Germinal center (tissue), 1 donor: ENCODE measurements at regions not wholly inside any gene's neighbourhood (a gene's known extent, or its start where the extent isn't known, plus 50 kb on each side); places are given as distances from the start of the nearest gene placed in this dataset.
"Not testable (repeated sequence)": the region's sequence is repeated elsewhere in the genome, so short reads cannot be mapped to it uniquely, and the experiment has no call there.

Experiments
- DNase-seq: peaks from one replicate; pipeline ENCODE4 v3.0.0; 2012; ENCODE audit warnings: mixed read lengths, low spot score

DNA sequence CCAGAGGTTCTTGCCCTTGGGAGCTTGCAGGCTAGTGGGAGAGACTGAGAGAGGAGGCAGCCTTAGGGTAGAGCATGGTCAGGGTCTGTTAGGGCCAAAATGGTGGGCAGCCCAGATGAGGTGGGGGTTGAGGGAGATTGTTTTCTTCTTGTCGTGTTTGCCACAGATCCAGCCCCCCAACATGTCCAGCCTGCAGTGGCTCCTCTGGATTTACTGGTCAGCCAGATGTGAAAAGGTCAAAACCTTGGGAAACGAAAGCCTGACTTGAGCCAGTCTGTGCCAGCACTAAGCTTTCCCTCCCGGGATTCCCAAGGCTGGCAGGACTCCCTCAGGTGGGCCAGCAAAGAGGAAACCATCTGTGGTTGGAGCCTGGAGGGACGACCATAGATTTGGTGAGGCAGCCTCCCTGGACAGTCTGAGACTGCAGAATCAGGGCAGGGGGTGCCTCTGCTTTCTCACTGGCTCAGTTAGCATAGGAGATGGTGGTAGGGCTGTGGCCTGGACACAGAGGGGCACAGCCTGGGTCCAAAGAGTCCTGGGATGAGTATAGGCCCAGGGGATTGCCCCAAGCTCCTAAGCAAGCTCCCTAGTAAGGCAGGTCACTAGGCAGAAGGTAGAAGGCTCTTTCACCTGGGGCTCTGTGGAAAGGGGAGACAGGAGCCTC, 51.2 kb upstream of the PRR23C start:
- DNase-seq = no peak

DNA sequence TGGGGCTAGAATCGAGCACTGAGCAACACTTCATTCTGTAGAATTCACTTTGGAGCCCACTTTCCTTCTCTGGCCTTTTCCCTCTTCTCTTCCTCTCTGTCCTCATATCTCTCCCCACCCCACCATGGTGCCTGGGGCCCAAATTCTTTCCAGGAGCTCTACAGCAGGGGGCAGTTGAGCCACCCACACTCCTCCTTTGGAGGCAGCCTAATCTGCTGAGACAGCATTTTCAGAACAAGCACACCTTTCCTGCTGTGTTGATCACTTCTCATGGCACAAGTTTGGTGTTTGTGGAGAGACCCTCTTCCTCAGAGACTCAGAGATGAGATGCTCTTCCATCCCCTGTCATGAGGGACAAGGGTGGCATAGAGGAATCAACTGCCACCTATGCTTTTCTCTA, 52.0 kb upstream of the PRR23C start:
- DNase-seq = no peak

DNA sequence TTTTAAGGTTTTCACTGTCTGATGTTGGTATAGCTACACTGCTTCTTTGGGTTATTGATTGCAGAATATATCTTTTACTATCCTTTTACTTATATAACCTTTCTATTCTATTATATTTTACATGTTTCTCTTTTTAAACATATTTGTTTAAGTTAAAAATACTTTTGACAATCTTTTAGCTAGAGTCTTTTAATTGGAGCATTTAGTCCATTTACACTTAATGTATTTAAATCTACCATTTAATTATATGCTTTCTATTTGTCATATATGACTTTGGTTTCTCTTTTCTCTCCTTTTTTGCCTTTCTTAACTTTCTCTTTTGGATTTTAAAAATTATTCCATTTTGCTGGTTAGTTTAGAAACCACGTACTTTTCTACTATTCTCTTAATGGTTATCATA, 53.7 kb upstream of the PRR23C start:
- DNase-seq = no peak

DNA sequence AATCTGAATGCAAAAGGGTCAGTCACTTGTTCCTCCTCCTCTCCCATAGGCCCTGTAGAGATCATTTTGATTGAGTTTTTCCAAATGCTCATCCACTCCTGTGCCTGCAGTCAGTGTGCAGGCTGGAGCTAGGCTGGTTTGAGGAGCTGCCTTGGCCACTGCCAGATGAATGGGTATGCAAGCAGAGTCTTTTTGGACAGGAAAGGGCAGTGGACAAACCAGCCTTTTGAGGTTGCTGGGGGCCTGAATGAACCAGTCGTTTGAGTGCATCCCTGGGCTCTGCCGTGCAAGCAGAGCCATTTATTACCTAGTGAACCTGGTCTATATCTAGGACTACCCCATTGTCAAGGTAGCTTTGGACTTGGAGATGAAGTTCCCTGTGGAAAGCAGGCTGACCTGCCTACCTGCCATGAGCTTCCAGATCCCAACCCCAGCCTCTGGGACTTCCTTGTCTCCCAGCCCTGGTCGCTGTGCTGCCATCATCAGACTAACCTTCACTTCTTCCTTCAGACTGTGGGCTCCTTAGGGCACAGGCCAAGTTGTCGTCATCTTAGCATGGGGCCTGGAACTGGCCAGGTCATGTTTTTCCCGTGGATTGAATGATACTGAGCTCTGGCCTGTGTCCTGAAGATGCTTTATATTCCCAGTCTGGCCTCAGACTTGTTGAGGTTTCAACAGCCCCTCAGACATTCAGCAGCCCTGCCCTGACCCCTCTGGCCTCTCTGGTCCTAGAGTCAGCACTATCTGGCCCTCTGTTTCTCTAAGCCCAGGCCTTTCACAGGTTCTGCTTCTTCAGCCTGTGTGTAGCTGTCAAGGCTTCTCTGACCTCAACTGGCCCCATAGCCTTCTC, 55.5 kb upstream of the PRR23C start:
- DNase-seq = no peak

DNA sequence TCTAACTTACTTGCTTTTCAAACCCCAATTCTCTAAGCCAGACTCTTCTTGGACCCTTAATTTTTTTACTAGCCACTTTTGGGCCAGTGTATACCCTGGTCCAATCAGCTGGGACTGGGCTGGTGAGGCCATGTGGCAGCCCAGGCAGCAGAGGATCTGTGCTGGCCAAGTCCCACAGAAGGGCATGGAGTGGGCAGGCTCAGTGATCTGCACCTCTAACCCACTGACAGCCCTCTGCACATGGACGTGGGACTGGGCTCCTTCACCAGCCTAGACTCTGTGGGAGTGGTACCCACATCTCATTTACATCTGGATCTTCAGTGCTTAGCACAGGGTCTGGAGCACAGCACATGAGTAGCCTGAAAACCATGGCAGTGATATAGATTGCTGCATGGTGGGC, 56.1 kb upstream of the PRR23C start:
- no peak for DNase-seq

DNA sequence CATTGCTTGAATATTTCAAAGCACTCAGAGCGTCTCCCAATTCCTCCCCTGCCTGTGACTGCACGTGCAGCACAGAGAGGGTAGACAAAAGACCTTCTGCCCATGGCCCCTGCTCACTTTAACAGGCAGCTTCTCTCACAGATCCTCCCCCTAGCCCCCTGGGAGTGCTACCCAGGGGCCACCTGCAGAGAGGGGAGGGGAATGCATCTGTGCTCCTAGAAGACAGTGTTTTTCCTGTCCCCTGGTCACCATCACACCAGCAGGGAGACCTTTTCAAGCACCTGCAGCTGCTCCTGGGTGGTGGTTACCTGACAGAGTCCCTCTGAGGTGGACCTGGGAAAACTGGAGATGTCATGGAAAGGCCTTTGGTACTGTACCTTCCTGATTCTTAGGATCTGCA, 56.7 kb upstream of the PRR23C start:
- no peak for DNase-seq

DNA sequence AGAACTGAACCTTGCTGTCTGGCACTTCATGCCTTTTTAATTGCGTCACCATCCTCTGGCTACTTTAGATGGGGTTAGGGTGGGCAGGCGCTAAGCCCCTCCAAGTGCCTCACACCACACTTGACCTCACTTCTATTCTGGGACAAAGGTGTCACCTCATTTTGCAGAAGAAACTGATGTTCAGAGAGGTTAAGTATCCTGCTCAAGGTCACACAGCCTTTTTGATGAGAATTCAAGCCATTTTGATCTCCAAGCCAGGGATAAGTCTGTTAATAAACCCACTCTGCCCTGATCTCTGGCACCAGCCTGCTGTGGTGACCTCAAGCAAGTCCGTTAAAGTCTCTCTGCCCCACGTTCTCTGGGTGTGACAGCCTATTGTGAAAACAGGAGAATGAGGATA, 58.8 kb upstream of the PRR23C start:
- no peak for DNase-seq

DNA sequence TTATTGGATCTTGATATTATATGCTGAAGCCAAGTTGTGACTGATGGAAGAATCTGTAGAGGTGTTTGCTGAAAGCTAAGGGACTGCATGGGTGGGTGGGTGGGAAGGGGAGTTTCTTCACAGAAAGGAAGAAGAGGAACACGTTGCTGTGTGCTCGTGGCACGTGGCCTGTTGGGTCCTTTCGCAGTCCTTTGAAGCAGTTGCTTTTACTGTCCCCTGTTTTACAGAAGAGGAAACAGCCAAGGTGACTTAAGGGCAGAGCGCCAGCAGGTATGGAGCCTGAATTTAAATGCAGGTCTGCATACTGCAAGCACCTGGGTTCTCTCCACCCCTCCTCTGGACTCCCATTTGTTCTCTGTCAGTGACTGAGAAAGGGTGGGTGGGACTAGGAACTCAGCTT, 59.4 kb upstream of the PRR23C start:
- DNase-seq = no peak

DNA sequence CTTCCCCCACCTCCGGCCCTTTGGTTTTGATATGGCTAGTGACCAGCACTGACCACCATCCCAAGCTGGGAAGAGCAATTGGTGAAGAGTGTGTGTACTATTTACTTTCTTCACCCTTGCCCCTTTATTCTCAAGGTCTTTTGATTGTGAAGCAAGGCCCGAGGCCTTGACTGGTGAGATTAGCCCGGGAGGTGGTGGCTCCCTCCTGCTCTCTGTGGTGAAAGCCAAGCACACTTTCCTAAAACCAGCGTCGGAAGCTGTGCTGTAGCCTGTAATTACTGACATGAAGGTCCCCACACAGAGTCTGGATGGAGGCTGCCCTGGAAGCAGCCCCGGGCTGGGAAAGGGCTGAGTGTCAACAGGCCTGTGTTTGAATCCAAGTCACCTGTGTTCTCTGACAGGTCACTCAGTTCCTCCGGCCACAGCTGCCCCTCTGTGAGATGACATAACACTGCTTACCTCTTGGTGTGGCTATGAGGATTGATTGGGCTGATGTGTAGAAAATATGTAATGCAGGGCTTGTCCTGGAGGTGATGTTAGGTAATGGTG, 60.5 kb upstream of the PRR23C start:
- DNase-seq = no peak

DNA sequence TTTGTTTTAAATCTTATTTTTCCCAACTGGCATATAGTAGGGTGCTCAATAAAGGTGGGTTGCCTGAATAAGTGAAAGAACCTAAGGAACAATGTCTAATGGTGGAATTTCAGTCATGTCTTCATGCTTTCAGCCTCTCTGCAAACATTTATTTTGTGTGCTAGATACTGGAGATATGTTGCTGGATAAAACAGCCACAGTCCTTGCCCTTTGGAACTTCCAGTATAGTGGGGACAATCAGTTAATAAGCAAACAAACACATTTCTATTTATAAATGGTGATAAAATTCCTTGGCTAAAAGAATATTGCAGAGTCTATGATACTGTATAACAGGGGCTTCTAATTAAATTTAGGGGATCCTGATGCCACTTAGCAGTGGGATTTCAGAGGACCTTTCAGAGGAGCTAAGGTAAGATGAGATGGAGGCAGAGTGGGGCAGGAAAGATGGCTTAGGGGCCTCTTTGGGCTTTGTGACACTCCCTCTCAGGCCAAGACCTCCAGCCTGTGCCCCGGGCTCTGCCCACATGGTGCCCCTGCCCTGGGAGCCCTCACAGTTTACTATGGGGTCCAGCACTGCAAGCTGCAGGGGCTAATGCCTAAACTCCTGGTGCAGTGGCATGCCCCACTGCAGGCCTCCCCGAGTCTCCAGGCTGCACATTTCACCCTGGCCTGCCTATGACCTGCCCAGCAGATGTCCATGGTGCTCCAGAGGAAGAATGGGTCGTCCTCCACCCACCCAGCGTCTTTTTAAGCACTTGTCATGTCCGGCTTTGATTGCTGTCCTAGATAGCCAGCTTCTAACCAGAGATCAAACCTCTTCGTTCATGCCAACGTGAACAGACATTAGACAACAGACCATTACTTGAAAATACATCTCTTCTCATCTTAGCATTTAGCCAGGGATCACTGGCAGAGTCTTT, 61.6 kb upstream of the PRR23C start:
- DNase-seq = no peak

DNA sequence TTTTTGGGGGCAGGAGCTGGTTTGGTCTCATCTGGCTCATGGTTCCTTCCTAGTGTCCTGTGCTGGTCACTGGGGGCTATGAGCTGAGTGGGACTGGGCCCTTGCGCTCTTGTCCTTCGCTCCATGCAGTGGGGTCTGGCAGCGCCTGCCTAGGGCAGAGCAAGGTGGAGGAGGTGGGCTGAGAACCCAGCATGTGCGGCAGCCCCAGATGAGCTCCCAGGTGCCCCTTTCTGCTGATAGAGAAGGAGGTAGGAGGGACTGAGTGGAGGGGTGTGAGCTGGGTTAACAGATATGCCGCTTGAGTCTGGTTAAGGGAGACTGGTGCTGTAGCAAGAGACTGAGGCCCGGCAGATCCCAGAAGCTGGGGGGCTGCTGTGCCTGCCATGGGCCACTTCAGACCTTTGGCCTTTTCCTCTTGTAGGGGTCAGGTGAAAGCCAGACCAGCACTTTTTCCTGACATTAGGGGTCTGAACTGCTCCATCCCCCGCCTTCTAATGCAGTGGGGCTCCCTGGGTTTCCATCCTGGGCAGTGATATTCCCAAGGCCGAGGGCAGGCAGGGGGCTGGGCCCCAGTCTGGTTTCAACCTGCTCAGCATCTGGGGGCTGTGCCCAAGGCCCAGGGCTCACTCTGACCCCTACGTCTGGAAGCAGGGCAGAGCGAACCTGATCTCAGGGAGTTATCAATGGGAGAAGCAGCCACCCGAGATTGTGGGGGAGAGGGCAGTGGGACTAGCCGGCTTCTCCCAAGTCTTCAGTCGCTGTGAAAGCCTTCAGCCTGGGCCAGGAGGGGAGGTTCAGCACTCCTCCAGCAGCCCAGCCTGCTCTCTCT, 62.9 kb upstream of the PRR23C start:
- DNase-seq = no peak

DNA sequence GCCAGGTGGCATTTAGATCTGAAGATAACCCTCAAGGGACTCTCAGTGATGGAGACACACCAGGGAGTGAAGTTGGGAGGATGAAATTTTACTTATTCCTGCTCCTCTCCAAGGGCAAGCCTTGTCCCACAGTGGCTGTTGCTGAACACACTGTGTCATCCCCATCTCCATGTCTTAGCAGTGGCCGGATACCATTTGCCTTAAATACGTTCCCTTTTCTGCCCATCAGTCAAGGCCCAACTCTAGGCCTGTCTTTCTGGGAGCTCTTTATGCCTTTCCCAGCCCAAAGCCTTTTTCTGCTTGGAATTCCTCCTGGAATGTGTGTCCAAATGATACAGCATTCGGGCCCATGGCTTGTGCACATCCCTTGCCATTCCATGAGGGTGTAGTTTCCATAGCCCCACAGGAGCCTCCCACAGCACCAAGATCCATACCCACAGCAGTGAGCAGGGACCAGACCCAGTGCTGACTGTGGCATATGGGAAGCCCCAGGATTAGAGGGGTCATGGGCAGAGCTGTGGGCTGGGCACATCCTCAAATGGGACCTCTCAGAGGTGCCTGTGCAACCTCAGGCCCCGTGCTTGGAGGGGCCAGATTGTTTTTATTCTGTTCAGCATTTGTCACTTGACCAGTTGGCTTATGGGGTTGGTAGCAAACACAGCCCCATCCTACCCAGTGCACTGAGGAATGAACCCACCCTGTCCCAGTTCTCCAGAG, 63.7 kb upstream of the PRR23C start:
- DNase-seq = no peak

DNA sequence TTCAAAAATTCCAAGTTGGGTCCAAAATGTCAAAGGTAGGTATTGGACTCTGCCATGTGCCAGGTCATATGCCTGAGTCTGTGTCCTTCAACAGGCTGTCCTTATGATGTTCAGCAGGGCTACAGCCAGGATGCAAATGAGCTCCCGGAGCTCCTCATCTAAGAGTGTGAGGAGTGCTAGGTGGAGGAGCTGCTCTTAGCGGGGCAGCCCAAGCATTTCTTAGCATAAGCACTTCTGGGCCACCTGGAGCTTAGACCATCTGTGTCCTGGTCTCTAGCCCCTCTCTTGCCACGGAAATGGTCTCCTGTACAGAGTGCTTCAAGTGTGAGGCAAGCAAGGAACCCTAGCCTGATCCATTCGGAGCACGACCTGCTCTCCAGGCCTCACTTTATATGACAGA, 64.6 kb upstream of the PRR23C start:
- no peak for DNase-seq

DNA sequence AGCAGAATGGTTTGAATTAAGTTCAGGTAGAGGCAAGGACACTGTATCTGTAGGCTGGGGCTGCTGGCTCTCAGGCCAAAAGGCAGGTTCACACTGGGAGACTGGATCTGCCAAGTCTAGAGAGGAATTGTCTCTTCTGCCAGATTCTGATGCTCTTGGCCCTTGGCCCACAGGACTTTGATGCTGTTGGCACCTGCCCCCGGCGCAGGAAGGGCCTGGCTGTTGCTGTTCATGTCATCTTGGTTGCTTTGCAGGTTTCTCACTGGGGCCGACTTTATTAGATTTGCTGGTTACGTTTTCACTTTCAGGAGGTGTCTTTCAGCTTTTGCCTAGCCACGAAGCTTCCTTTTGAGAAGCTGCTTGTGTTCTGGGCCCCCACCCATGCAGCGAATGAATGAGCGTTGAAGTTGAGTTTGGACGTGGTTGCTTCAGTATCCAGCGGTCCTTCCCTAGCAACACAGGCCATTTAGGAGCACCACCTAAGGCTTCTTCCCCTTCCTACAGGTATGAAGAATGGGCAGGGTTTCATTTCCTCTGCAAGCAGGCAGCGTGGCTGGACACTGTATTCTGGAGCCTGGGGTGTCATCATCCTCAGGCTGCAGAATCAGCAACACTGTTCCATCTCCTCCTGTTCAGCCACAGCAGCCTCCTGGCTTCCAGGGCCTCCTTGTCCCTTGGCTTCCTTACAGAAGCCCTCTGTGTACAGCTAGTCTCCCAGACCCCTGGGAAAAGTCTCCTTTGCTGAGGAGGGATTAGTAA, 65.6 kb upstream of the PRR23C start:
- DNase-seq = no peak

DNA sequence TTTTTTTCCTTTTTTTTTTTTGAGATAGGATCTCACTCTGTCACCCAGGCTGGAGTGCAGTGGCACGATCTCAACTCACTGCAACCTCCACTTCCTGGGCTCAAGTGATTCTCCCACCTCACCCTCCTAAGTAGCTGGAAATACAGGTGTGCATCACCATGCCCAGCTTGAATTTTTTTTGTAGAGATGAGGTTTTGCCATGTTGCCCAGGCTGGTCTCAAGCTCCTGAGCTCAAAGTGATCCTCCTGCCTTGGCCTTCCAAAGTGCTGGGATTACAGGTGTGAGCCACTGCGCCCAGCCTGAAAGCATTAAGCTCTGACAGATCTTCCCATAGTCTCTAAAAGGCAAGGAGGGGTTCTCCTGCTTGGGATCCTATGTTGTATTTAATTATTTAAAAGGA, 66.2 kb upstream of the PRR23C start:
- not testable (repeated sequence) for DNase-seq

DNA sequence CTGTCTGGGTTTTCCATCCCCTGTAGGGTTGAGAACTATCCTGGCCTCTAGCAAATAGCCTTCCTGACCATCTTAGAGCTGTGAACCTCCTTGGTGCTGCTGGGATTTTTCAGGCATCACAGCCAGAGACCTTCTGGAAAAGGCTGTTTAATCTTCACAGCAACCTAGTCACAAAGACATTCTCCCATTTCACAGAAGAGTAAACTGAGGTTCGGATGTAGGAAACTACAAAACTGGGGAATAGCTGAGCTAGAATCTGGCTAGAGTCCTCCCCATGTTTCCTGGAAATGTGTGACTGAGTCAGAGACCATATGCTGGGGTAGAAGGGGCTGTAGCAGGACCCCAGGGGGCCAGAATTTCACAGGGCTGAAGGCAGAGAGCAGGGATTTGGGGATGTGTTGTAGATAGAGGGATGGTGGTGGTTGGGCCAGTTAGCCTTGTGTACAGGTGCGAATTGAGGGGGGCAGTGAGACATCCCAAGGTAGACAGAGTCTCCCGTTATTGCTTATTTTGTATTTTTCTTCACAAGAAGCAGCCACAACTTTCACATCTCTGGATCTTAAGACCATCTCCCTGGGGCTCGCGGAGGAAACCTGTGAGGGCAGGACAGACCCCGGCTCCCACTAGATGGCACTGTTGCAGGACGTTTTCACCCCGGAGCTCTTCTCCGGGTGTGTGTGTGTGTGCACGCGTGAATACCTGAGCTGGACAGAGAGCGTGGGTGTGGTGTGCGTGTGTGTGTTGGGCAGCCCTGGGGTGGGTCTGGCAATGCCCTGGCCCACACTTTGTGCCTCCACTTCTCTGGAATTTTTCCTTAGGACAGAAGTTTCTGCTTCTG, 66.9 kb upstream of the PRR23C start:
- DNase-seq = peak; percentile 47

DNA sequence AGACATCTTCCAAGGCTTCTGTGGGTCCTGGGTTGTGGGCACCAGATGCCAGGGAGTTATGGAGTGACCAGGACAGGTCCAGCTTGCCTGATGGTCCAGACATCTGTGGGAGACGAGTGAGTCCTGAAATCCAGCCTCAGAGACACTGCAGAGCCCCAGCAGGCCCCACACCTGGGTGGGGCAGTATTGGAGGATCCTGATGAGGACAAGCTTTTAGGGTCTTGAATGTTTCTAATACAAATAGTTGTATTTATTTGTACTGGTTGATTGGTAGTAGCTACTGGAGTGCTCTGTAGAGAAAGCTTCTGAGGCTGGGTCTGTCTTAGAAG, 67.5 kb upstream of the PRR23C start:
- no peak for DNase-seq

DNA sequence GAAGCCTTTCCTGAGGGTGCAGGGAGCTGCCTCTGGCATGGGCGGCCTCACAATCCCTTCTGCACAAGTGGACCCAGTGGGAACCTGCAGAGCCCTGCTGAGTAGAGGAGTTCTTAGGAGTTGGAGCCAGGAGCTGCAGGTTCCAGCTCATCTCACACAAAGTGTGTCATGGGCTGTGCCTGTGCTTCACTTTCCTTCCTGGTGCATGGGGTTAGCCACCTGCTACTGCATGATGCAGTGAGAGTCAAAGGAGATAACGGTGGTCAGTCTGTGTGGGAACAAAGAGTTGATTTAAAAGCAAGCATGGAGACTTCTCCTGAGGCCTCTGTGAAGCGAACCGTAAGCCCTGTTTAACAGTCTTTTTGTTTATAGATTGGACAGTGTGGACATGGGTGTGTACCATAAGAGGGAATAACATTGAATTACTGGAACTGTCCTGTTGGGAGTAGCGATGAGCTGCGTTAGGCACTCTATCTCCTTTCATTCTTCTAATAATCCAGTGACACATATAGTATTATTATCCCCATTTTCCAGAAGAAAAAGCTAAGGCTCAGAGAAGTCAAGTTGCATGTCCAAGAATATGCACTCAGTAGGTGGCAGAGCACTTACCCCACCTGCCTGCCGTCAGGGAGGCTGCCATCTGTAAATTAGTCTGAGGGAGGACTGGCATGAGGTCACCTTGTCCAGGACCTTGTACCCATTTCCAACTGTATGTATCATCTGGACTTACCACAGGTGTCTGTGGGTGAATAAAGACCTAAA, 68.7 kb upstream of the PRR23C start:
- DNase-seq = no peak

DNA sequence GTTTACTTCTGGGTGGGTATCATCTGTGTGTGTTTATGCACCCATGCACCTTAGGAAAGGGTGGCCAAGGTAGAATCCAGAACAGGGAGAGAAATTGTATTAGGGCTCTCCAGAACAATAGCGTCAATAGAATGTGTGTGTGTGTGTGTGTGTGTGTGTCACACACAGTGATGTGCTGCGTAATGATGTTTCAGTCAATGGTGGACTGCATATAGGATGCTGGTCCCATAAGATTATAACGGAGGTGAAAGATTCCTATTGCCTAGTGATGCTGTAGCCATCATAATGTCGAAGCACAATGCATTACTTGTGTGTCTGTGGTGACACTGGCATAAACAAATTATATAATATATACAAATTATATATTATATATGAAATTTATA, 69.3 kb upstream of the PRR23C start:
- DNase-seq = no peak
